Muscle layer of duodenum (tissue), 2 donors: ENCODE measurements at regions not wholly inside any gene's neighbourhood (a gene's known extent, or its start where the extent isn't known, plus 50 kb on each side); places are given as distances from the start of the nearest gene placed in this dataset.

ENCODE experiments used
- H3K27ac ChIP-seq: one replicate; pipeline ENCODE4 v1.7.0; 2013; ENCODE audit warnings: mild to moderate bottlenecking, low read length
- H3K27me3 ChIP-seq: one replicate; pipeline ENCODE4 v1.7.0; 2013; ENCODE audit warnings: low read depth, mild to moderate bottlenecking, control low read depth, low read length
- H3K36me3 ChIP-seq, 2 donors: one replicate each; pipeline ENCODE4 v1.7.0; 2013; ENCODE audit warnings: low read length in 2 of 2, control low read depth in 1 of 2, mild to moderate bottlenecking in 1 of 2; ENCODE audit not compliant: insufficient read depth in 2 of 2, control insufficient read depth in 1 of 2
- H3K4me1 ChIP-seq, 2 donors: one replicate each; pipeline ENCODE4 v1.7.0; 2013; ENCODE audit warnings: low read length in 2 of 2, mild to moderate bottlenecking in 2 of 2, control low read depth in 1 of 2, moderate library complexity in 1 of 2; ENCODE audit not compliant: insufficient read depth in 2 of 2, control insufficient read depth in 1 of 2
- H3K4me3 ChIP-seq, 2 donors: one replicate each; pipeline ENCODE4 v1.7.0; 2013; ENCODE audit warnings: low read length in 2 of 2, low read depth in 1 of 2, mild to moderate bottlenecking in 1 of 2
- H3K9me3 ChIP-seq, 2 donors: one replicate each; pipeline ENCODE4 v1.7.0; 2013; ENCODE audit warnings: low read length in 2 of 2, control low read depth in 1 of 2, mild to moderate bottlenecking in 1 of 2; ENCODE audit not compliant: control insufficient read depth in 1 of 2
- donor health status: healthy.

DNA sequence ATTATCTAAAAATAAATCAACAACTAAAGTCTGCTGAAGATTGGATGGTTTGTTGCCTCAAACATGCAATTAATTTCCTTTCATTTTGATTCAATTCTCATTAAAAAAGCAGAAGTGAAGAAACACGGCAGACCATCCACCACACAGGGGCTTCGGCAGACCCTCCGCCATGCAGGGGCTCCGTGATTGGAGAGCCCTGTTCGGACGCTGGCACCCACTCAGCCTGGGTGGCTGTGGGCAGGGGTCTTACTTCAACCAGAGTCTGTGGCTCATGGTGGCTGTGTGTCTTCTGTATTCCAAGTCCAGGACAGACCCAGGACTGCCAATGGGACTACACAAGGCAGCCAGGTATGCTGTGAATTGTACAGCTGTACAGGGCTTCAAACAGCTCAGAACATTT lies 86.9 kb upstream of the FRMD1 start:
- Histone ChIP-seq H3K27ac (no peak overlapping the region), H3K9me3 (no peaks in the 10 kb centered on the region), H3K4me1 (peaks cover 0 to 10% of the 10 kb centered on the region in 2 donors)

DNA sequence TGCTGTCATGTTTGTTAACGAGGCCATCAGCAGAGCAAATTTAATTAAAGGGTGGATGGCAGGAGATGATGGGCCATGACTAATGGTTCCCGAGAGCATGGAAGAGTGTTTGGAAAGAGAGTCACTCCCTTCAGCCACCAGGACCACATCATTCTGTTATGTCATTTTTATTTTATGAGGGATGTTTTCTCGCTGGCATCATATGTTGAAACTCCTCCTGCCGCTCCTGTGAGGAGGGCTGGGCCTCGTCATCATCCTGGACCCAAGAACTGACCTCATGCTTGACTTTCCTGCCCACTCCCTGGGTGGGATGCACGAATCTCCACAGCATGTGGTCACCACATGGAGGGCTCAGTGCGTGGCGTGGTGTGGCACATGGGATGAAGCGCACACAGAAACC lies 86.4 kb upstream of the FRMD1 start:
- no peak overlapping the region for H3K27ac ChIP-seq

More for the DNA sequence above, 86.9 kb upstream of the FRMD1 start:
- Histone ChIP-seq H3K27me3 (no peaks in the 10 kb centered on the region), H3K4me3 (no peak overlapping the region), H3K36me3 (no peaks in the 10 kb centered on the region)

DNA sequence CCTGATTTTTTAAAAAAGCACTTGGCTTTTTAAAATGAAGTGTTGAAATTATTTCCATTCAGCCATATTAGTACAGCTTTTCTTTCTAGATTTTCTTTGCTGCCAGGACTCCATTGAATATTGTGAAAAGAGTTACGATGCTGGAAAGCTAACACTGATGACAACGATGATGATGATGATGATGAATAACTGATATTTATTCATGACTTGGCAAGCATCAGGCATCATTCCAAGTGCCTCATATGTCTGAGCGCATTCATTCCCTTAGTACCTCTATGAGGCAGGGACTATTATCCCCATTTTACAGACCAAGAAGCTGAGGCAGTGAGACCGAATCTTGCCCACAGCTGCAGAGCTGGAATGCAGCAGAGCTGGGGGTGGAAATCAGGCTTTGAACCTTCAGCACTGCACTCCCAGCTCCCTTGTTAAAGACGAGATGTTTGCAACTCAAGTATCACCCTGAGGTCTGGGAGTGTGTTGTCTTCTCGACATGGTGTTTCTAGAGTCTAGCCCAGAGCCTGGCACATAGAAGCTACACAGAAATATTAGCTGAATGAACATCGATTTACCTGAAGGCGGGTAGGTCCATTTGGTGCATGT lies 85.5 kb upstream of the FRMD1 start:
- no peak overlapping the region for H3K27ac ChIP-seq
- no peaks in the 10 kb centered on the region for H3K9me3 ChIP-seq
- H3K4me3 ChIP-seq, result no peak overlapping the region

More for the DNA sequence above, 86.4 kb upstream of the FRMD1 start:
- H3K9me3 ChIP-seq, result no peaks in the 10 kb centered on the region
- no peak overlapping the region for H3K4me3 ChIP-seq
- H3K27me3 ChIP-seq, result no peaks in the 10 kb centered on the region
- no peaks in the 10 kb centered on the region for H3K36me3 ChIP-seq
- H3K4me1 ChIP-seq, result peaks cover 0 to 10% of the 10 kb centered on the region in 2 donors

DNA sequence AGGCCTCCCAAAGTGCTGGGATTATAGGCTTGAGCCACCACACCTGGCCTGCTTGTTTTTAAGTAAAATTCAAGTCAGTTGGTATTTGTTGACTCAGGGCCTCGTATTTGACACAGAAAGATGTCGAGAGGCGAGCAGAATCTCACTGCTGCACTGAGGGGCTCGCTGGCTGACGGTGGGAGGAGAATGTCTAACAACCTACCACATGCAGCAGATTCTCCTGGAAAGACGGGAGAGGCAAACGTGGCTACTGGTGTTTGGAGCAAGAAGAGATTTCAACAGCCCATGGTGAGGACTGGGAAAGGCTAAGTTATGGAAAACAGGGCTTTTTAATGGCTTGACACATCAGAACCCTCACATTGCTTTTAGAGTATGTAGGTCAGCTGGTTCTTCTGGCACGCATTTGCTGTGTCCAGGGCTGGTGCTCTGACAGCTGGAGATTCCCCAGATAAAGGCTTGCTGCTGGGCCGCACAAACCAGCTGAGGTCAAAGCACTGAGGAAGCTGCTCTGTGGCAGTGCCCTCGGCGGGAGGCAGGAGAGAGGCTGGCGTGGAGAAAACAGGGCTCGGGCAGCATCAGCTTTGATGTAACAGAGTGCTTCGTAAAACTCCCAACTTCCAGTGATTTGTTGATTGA lies 84.2 kb upstream of the FRMD1 start:
- no peak overlapping the region for H3K27ac ChIP-seq
- no peaks in the 10 kb centered on the region for H3K9me3 ChIP-seq
- H3K4me3 ChIP-seq, result no peak overlapping the region
- no peaks in the 10 kb centered on the region for H3K36me3 ChIP-seq
- peaks cover 0 to 10% of the 10 kb centered on the region in 2 donors for H3K4me1 ChIP-seq
- H3K27me3 ChIP-seq, result no peaks in the 10 kb centered on the region

More for the DNA sequence above, 85.5 kb upstream of the FRMD1 start:
- no peaks in the 10 kb centered on the region for H3K27me3 ChIP-seq
- H3K4me1 ChIP-seq, result peaks cover 0 to 10% of the 10 kb centered on the region in 2 donors
- no peaks in the 10 kb centered on the region for H3K36me3 ChIP-seq

DNA sequence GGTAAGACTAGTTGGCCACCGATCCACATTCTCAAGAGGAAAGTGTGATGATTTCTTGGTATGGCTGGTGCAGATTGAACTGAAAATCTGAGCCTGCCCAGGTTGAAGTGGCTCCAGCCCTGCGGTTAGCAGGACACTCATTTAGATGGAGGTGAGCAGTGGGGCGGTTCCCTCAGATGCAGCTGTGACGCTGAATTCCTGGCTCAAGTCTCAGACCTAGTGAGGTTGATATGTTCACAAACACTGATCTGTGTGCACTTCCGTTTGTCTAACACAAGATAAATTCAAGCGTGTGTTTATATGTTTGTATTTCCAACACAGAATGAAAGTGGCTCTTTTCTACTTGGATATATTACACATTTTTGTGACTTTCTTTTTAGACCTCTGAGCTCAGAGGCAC lies 83.4 kb upstream of the FRMD1 start:
- Histone ChIP-seq H3K27me3 (no peaks in the 10 kb centered on the region), H3K4me3 (no peak overlapping the region), H3K27ac (no peak overlapping the region), H3K36me3 (no peaks in the 10 kb centered on the region), H3K4me1 (peaks cover 0 to 14% of the 10 kb centered on the region in 2 donors), H3K9me3 (no peaks in the 10 kb centered on the region)

DNA sequence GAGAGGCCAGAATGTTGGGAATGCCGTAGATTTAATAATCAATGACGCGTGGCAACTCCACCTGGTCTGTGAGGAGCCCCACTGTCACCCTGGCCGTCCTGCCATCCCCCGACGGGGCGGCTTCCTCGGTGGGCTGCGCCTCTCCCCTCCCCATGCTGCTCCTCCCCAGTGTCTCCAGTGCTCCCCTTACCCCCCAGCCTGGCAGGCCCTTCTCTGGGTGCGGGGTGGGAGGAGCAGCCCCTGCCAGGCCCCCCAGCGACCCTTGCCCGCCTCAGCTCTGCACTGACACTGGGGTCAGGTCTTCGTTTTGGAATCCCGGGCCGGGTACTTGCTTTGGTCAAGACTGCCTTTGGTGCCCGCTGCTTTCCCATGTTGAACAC lies 82.3 kb upstream of the FRMD1 start:
- H3K27ac ChIP-seq, result no peak overlapping the region

DNA sequence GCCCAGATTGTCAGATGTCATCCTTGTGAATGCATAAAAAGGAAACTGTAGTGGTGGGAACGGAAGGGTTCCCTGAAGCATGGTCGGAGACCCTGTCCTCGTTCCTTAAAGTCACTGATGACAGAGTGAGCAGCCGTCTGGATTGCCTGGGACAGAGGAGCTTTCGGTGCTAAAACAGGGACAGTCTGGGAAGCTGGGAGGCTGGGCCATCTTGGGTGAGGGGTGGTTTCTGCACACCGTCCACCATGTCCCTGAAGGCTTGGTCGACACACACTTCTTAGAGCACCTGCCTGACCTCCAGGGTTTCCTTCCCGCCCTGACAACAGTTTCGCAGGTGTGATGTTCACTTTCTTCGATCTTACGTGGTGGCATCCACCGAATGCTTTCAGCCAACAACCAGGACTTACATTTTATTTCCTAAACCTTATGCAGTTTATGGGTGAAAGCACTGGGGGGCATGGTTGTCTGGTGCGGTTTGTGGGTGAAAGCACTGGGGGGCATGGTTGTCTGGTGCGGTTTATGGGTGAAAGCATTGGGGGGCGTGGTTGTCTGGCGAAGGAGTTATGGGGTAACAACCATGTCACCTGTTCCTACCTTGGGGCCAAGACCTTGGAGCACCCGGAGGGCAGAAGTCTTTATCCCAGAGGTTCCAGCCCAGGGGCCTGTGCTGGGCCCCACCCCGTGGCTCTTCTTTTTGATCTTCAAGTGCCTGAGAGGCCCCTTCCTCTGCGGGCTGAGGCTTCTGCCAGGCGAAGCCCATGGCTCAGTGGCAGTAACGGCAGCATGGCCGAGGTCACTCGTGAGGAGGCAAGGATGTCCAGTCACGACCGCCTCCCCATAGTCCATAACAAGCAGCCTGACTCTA lies 81.7 kb upstream of the FRMD1 start:
- no peaks in the 10 kb centered on the region for H3K27me3 ChIP-seq
- H3K4me1 ChIP-seq, result peaks cover 0 to 14% of the 10 kb centered on the region in 2 donors
- no peaks in the 10 kb centered on the region for H3K9me3 ChIP-seq
- H3K36me3 ChIP-seq, result no peaks in the 10 kb centered on the region
- H3K27ac ChIP-seq, result no peak overlapping the region
- H3K4me3 ChIP-seq, result no peak overlapping the region

More for the DNA sequence above, 82.3 kb upstream of the FRMD1 start:
- H3K4me1 ChIP-seq, result peaks cover 0 to 14% of the 10 kb centered on the region in 2 donors
- H3K4me3 ChIP-seq, result no peak overlapping the region
- H3K27me3 ChIP-seq, result no peaks in the 10 kb centered on the region
- no peaks in the 10 kb centered on the region for H3K36me3 ChIP-seq
- H3K9me3 ChIP-seq, result no peaks in the 10 kb centered on the region

DNA sequence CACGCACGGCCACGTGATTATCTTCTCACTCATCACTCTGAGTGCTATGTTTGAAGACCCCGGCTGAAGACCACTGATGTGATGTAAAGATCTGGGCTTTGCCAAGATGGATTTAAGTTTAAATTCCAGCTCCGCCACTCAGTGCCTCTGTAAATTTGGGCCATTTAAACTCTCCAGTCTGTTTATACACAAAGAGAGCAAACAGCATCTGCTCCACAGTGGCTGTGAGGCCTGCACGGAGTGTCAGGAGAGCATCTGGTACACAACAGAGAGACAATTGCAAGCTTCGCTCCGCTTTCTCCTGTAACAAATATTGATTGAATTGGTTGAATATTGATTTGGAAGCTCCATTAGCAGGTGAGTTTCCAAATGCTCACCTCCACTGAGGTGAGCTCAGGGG lies 80.5 kb upstream of the FRMD1 start:
- Histone ChIP-seq H3K4me1 (peaks cover 0 to 14% of the 10 kb centered on the region in 2 donors), H3K36me3 (no peaks in the 10 kb centered on the region), H3K27ac (no peak overlapping the region), H3K9me3 (no peaks in the 10 kb centered on the region), H3K27me3 (no peaks in the 10 kb centered on the region), H3K4me3 (no peak overlapping the region)

DNA sequence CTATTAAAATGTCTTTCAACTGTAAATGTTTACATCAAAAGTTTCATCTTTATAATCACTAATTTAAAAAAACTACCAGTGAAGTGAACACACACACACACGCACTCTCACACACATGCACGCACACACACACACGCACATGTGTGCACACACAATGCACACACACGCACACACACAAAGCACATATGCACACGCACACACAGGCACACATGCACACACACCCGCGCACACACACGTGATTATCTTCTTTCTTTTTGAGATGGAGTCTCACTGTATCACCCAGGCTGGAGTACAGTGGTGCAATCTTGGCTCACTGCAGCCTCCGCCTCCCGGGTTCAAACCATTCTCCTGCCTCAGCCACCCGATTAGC lies 80.0 kb upstream of the FRMD1 start:
- Histone ChIP-seq H3K4me3 (no peak overlapping the region), H3K4me1 (peaks cover 0 to 14% of the 10 kb centered on the region in 2 donors), H3K9me3 (no peaks in the 10 kb centered on the region), H3K27me3 (no peaks in the 10 kb centered on the region), H3K27ac (no peak overlapping the region), H3K36me3 (no peaks in the 10 kb centered on the region)

DNA sequence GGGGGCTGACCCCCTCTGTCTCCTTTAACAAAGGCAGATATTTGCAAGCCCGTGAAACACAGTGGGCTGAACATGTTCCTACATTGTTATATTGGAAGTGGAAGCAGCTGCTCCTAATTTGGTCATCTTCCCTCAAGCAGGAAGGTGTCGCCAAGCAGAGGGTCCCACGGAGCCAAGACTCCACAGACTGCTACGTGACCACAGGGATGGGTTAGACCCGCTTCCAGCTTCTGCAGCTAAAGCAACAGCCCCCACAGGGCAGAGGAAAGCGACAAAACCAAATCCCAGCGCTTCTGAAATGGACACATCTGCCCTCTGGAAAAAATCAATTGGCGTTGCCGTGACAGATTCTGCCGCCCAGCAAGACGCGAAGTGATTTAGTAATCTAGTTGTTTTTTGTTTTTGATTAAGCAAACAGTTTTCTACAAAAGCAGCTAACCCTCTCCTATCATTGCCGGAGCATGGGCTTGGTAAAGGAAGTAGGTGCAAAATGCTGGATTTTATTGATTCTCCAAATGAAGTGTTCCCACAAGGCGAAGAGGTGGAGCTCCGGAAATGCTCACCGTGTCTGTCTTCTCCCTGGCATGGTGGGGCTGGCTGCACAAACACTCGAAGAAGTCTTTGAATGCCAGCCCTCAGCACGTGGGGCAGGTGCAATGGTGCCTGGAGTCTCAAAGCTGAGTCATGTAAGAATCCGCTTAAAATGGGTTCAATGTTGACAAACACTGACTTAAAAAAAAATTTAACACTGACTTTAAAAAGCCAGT lies 79.4 kb upstream of the FRMD1 start:
- no peak overlapping the region for H3K27ac ChIP-seq
- H3K4me1 ChIP-seq, result peaks cover 0 to 10% of the 10 kb centered on the region in 2 donors
- no peaks in the 10 kb centered on the region for H3K36me3 ChIP-seq
- H3K9me3 ChIP-seq, result no peaks in the 10 kb centered on the region
- no peaks in the 10 kb centered on the region for H3K27me3 ChIP-seq
- H3K4me3 ChIP-seq, result no peak overlapping the region
